Lower leg skin (tissue), 3 donors: ENCODE measurements at regions not wholly inside any gene's neighbourhood (a gene's known extent, or its start where the extent isn't known, plus 50 kb on each side); places are given as distances from the start of the nearest gene placed in this dataset.

Experiments
- POLR2A ChIP-seq, 2 donors: fragments of 450-650 bp; IDR thresholded peaks; one replicate each; pipeline ENCODE4 v1.6.1; 2016 to 2017; ENCODE audit warnings: antibody characterized with exemption in 2 of 2, mild to moderate bottlenecking in 1 of 2, moderate library complexity in 1 of 2
- TF ChIP-seq, protein P1 (sequence below), 3 donors: fragments of 450-650 bp; IDR thresholded peaks; one replicate each; pipeline ENCODE4 v1.5.1; 2016; ENCODE audit warnings: antibody characterized with exemption in 3 of 3, mild to moderate bottlenecking in 3 of 3, moderate library complexity in 2 of 3

DNA sequence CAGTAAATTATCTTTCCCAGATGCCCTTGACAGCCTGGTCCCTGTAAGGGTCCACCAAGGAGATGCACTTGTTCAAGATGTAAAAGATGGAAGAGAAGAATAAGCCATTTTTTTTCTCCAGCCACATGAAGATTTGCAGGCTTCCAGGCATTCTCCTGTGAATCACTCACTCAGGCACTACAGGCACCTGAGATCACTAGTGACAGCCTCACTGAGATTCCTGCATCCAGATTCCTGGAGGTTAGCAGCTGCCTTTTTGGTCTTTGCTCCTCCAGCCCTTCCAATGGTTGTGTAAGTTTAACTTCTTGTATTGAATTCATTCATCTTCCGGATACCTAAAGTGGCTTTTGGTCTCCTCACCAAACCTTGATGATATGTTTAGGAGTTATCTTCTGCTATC lies 630.2 kb upstream of the CADM1 start:
- TF ChIP-seq POLR2A (IDR thresholded peaks at IDR 0.05), result no peak
- TF ChIP-seq, protein P1, sequence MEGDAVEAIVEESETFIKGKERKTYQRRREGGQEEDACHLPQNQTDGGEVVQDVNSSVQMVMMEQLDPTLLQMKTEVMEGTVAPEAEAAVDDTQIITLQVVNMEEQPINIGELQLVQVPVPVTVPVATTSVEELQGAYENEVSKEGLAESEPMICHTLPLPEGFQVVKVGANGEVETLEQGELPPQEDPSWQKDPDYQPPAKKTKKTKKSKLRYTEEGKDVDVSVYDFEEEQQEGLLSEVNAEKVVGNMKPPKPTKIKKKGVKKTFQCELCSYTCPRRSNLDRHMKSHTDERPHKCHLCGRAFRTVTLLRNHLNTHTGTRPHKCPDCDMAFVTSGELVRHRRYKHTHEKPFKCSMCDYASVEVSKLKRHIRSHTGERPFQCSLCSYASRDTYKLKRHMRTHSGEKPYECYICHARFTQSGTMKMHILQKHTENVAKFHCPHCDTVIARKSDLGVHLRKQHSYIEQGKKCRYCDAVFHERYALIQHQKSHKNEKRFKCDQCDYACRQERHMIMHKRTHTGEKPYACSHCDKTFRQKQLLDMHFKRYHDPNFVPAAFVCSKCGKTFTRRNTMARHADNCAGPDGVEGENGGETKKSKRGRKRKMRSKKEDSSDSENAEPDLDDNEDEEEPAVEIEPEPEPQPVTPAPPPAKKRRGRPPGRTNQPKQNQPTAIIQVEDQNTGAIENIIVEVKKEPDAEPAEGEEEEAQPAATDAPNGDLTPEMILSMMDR (IDR thresholded peaks at IDR 0.05), result no peak
